ENCODE measurements at regions not wholly inside any gene's neighbourhood (a gene's known extent, or its start where the extent isn't known, plus 50 kb on each side); places are given as distances from the start of the nearest gene placed in this dataset.

GRCh38 chr1:201612645-201613044, 73.7 kb downstream of the NAV1 start:
- DNase-seq (ENCODE audit: low read depth), result no peak

- DNase-seq (ENCODE audit: low read depth), result no peak
Measured at GRCh38 chr1:201614262-201615015, 75.5 kb downstream of the NAV1 start.

- DNase-seq (ENCODE audit: low read depth), result no peak
Measured at GRCh38 chr1:201617157-201617556, 78.2 kb downstream of the NAV1 start.

GRCh38 chr1:201618389-201618788, 79.5 kb downstream of the NAV1 start:
- DNase-seq (ENCODE audit: low read depth), result no peak

GRCh38 chr1:201618905-201619304, 80.0 kb downstream of the NAV1 start:
- no peak for DNase-seq (ENCODE audit: low read depth)

- no peak for DNase-seq (ENCODE audit: low read depth)
Measured at GRCh38 chr1:201619513-201619912, 80.6 kb downstream of the NAV1 start.

- no peak for DNase-seq (ENCODE audit: low read depth)
Measured at GRCh38 chr1:201622353-201622752, 83.4 kb downstream of the NAV1 start.

GRCh38 chr1:201622824-201623223, 83.9 kb downstream of the NAV1 start:
- DNase-seq (ENCODE audit: low read depth), result no peak

GRCh38 chr1:201624741-201625225, 85.9 kb downstream of the NAV1 start:
- DNase-seq (ENCODE audit: low read depth), result no peak

- no peak for DNase-seq (ENCODE audit: low read depth)
Measured at GRCh38 chr1:201625226-201625761, 86.4 kb downstream of the NAV1 start.

- no peak for DNase-seq (ENCODE audit: low read depth)
Measured at GRCh38 chr1:201625851-201626251, 86.9 kb downstream of the NAV1 start.

- DNase-seq (ENCODE audit: low read depth), result no peak
Measured at GRCh38 chr1:201626629-201627275, 87.8 kb downstream of the NAV1 start.

- DNase-seq (ENCODE audit: low read depth), result no peak
Measured at GRCh38 chr1:201628490-201628889, 89.6 kb downstream of the NAV1 start.

GRCh38 chr1:201630582-201630981, 91.7 kb downstream of the NAV1 start:
- DNase-seq (ENCODE audit: low read depth), result no peak

- no peak for DNase-seq (ENCODE audit: low read depth)
Measured at GRCh38 chr1:201631037-201631436, 92.1 kb downstream of the NAV1 start.

GRCh38 chr1:201632364-201632952, 93.5 kb downstream of the NAV1 start:
- no peak for DNase-seq (ENCODE audit: low read depth)

- no peak for DNase-seq (ENCODE audit: low read depth)
Measured at GRCh38 chr1:201633297-201633696, 94.4 kb downstream of the NAV1 start.

GRCh38 chr1:201633811-201634210, 94.9 kb downstream of the NAV1 start:
- no peak for DNase-seq (ENCODE audit: low read depth)

GRCh38 chr1:201634261-201634660, 95.3 kb downstream of the NAV1 start:
- no peak for DNase-seq (ENCODE audit: low read depth)

- no peak for DNase-seq (ENCODE audit: low read depth)
Measured at GRCh38 chr1:201636097-201636496, 97.2 kb downstream of the NAV1 start.

GRCh38 chr1:201636510-201636971, 97.6 kb downstream of the NAV1 start:
- no peak for DNase-seq (ENCODE audit: low read depth)

- DNase-seq (ENCODE audit: low read depth), result no peak
Measured at GRCh38 chr1:201637282-201638079, 98.6 kb downstream of the NAV1 start.
